ENCODE measurements at regions not wholly inside any gene's neighbourhood (a gene's known extent, or its start where the extent isn't known, plus 50 kb on each side); places are given as distances from the start of the nearest gene placed in this dataset.

GRCh38 chr9:105004466-105005090 lies 76.6 kb upstream of the ABCA1 start:
- H3K27me3 ChIP-seq (ENCODE audit: control insufficient read depth in 2 of 2, insufficient read depth in 2 of 2, low read length in 2 of 2): no peaks in the 10 kb centered on the region
- H3K27ac ChIP-seq (ENCODE audit: insufficient read depth, low read depth, low read length): no peak overlapping the region
- H3K36me3 ChIP-seq (ENCODE audit: control insufficient read depth in 2 of 2, extremely low read depth in 1 of 2, insufficient read depth in 2 of 2, low read length in 2 of 2): no peaks in the 10 kb centered on the region
- H3K9me1 ChIP-seq (replicated peaks; ENCODE audit: control insufficient read depth, extremely low read depth, insufficient read depth, low read length): no peaks in the 10 kb centered on the region
- intact Hi-C loops (cut with micrococcal nuclease) (no loop called here), dilution Hi-C loops (cut with MboI; ENCODE audit: extremely low pct_ligation_motif_present, low sequenced_read_pairs) (no loop called here)
- no peak overlapping the region for H3K9ac ChIP-seq (replicated peaks; ENCODE audit: extremely low read depth, insufficient read depth, low read length)
- no peak for FAIRE-seq
- no TSS peak for BruUV-seq (replicated peaks)
- H3K4me2 ChIP-seq (ENCODE audit: insufficient read depth, low read length): no peak overlapping the region
- H4K20me1 ChIP-seq (replicated peaks; ENCODE audit: control insufficient read depth, extremely low read depth, insufficient read depth, low read length): no peaks in the 10 kb centered on the region
- H3K9me3 ChIP-seq (replicated peaks; ENCODE audit: control insufficient read depth, insufficient read depth, low read length): no peaks in the 10 kb centered on the region
- H2AFZ ChIP-seq (ENCODE audit: low read depth, low read length): no peak overlapping the region
- no peak overlapping the region for H3K4me3 ChIP-seq (replicated peaks in 1 of 3; ENCODE audit: insufficient read depth in 1 of 3, low read depth in 1 of 3, low read length in 3 of 3)
- TF ChIP-seq JUN (IDR thresholded peaks at IDR 0.05; ENCODE audit: borderline replicate concordance, insufficient read depth, insufficient read length, low read depth) (no peak), MAX (IDR thresholded peaks at IDR 0.05; ENCODE audit: insufficient read depth, insufficient read length) (no peak), POLR2A (IDR thresholded peaks at IDR 0.05; ENCODE audit: low read depth, low read length) (no peak), FOS (IDR thresholded peaks at IDR 0.05; ENCODE audit: borderline replicate concordance, insufficient read depth, low read length) (no peak), EZH2 (IDR thresholded peaks at IDR 0.05; ENCODE audit: borderline replicate concordance, low read depth, low read length, severe bottlenecking) (no peak), POLR2AphosphoS5 (IDR thresholded peaks at IDR 0.05; ENCODE audit: insufficient read depth, low read depth, low read length) (no peak), GATA2 (IDR thresholded peaks at IDR 0.05; ENCODE audit: insufficient read depth, insufficient read length, low read depth, low read length) (no peak), MYC (IDR thresholded peaks at IDR 0.05; ENCODE audit: low read depth, low read length) (no peak)
- TF ChIP-seq, protein P1, sequence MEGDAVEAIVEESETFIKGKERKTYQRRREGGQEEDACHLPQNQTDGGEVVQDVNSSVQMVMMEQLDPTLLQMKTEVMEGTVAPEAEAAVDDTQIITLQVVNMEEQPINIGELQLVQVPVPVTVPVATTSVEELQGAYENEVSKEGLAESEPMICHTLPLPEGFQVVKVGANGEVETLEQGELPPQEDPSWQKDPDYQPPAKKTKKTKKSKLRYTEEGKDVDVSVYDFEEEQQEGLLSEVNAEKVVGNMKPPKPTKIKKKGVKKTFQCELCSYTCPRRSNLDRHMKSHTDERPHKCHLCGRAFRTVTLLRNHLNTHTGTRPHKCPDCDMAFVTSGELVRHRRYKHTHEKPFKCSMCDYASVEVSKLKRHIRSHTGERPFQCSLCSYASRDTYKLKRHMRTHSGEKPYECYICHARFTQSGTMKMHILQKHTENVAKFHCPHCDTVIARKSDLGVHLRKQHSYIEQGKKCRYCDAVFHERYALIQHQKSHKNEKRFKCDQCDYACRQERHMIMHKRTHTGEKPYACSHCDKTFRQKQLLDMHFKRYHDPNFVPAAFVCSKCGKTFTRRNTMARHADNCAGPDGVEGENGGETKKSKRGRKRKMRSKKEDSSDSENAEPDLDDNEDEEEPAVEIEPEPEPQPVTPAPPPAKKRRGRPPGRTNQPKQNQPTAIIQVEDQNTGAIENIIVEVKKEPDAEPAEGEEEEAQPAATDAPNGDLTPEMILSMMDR (IDR thresholded peaks at IDR 0.05; ENCODE audit: extremely low read depth in 1 of 2, insufficient read depth in 1 of 2, low read depth in 1 of 2, low read length in 2 of 2): no peak
- H3K79me2 ChIP-seq (ENCODE audit: control insufficient read depth, insufficient read depth, low read length): no peaks in the 10 kb centered on the region
- H3K4me1 ChIP-seq (ENCODE audit: control insufficient read depth, extremely low read depth, insufficient read depth, low read length): no peaks in the 10 kb centered on the region
- POLR2A ChIA-PET: no interaction called here
- no peak for DNase-seq (ENCODE audit: low read depth, low spot score)
- CTCF ChIA-PET: no interaction called here

Data from endothelial cell of umbilical vein (primary cell).